ENCODE measurements at regions not wholly inside any gene's neighbourhood (a gene's known extent, or its start where the extent isn't known, plus 50 kb on each side); places are given as distances from the start of the nearest gene placed in this dataset.
"Not testable (repeated sequence)": the region's sequence is repeated elsewhere in the genome, so short reads cannot be mapped to it uniquely, and the experiment has no call there.

GRCh38 chr21:6074935-6075334, 4446.4 kb upstream of the TPTE start:
- not testable (repeated sequence) for TF ChIP-seq POLR2A, CTCF (IDR thresholded peaks at IDR 0.05)

Data from thyroid gland (tissue), 4 donors.